PC-9 (cell line): ENCODE measurements at regions not wholly inside any gene's neighbourhood (a gene's known extent, or its start where the extent isn't known, plus 50 kb on each side); places are given as distances from the start of the nearest gene placed in this dataset.

Experiments used
- CTCF ChIP-seq: fragments of 200-600 bp; sonication (generic); conservative IDR thresholded peaks from 2 replicates; pipeline ENCODE4 v1.6.1; 2017; ENCODE audit warnings: mixed run types, antibody characterized with exemption, mild to moderate bottlenecking, moderate library complexity
- EZH2 ChIP-seq: fragments of 200-600 bp; sonication (generic); IDR thresholded peaks from 2 replicates; pipeline ENCODE4 v1.8.0; 2017; ENCODE audit warnings: antibody characterized with exemption, low read depth

DNA sequence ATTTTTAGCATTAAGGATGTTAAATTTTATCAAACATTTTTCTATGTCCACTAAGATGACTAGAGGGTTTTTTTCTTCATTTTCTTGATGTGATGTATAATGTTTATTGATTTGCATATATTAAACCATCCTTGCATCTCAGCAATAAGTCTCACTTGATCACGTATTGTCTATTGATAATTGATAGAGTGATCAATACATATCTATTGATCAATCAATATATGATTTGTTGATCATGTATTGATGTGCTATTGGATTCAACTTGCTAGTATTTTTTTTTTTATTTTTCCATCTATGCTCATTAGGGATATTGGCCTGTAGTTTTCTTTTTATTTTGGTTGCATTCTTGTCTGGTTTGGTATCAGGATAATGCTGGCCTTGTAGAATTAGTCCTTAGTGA is 2202.0 kb downstream of the PCDH9 start:
- no peak for TF ChIP-seq CTCF
- no peak for TF ChIP-seq EZH2
